Spleen (tissue), 11 donors: ENCODE measurements at regions not wholly inside any gene's neighbourhood (a gene's known extent, or its start where the extent isn't known, plus 50 kb on each side); places are given as distances from the start of the nearest gene placed in this dataset.

Source experiments
- DNase-seq: peaks from one replicate; pipeline ENCODE4 v3.0.0-alpha.2; 2020
- H3K27ac ChIP-seq, 8 donors: fragments of 200-600 bp; sonication (generic) in 7 of 8; 1 replicate in 4 of 8; 2 replicates in 4 of 8; pipeline versions ENCODE4 v1.5.0 to v1.8.0; 2016 to 2021; ENCODE audit warnings: inconsistent platforms in 4 of 8, mild to moderate bottlenecking in 4 of 8, moderate library complexity in 1 of 8
- H3K27me3 ChIP-seq, 7 donors: fragments of 200-600 bp; sonication (generic) in 6 of 7; replicated peaks in 1 of 7; 1 replicate in 4 of 7; 2 replicates in 3 of 7; pipeline versions ENCODE4 v1.5.0 to v1.8.0; 2016 to 2021; ENCODE audit warnings: inconsistent platforms in 3 of 7, mild to moderate bottlenecking in 1 of 7
- H3K36me3 ChIP-seq, 6 donors: fragments of 200-600 bp; sonication (generic) in 5 of 6; 1 replicate in 4 of 6; 2 replicates in 2 of 6; pipeline versions ENCODE4 v1.5.0 to v1.8.0; 2016 to 2021; ENCODE audit warnings: inconsistent platforms in 2 of 6
- H3K4me1 ChIP-seq, 6 donors: fragments of 200-600 bp; sonication (generic) in 5 of 6; 1 replicate in 3 of 6; 2 replicates in 3 of 6; pipeline versions ENCODE4 v1.5.0 to v1.8.0; 2016 to 2021; ENCODE audit warnings: inconsistent platforms in 3 of 6
- H3K4me3 ChIP-seq, 8 donors: fragments of 200-600 bp; sonication (generic) in 7 of 8; 1 replicate in 4 of 8; 2 replicates in 4 of 8; pipeline versions ENCODE4 v1.5.0 to v1.8.0; 2016 to 2021; ENCODE audit warnings: inconsistent platforms in 4 of 8, mild to moderate bottlenecking in 4 of 8, moderate library complexity in 2 of 8
- H3K9me3 ChIP-seq, 8 donors: fragments of 200-600 bp; sonication (generic) in 7 of 8; 1 replicate in 4 of 8; 2 replicates in 4 of 8; pipeline versions ENCODE4 v1.5.0 to v1.8.0; 2016 to 2021; ENCODE audit warnings: inconsistent platforms in 4 of 8
- POLR2A ChIP-seq, 3 donors: fragments of 450-650 bp; IDR thresholded peaks; one replicate each; pipeline ENCODE4 v1.5.1; 2017; ENCODE audit warnings: antibody characterized with exemption in 3 of 3, mild to moderate bottlenecking in 1 of 3
- POLR2AphosphoS5 ChIP-seq, 3 donors: sonication (generic); formaldehyde crosslinking; IDR thresholded peaks; one replicate each; pipeline ENCODE4 v1.5.1; 2017; ENCODE audit warnings: antibody characterized with exemption in 3 of 3
- WGBS, 5 donors: extraction: QIAGEN DNeasy Blood & Tissue Kit in 3 of 5; methylation state at CpG; one replicate each; pipeline versions ENCODE4 v1.1.5 to v1.1.7; 2013 to 2018; 5-methylcytosine and 5-hydroxymethylcytosine counted together
- intact Hi-C: fragments of 100-400 bp; cut with DNase I; formaldehyde crosslinking; loops from one replicate; pipeline ENCODE4 v1.15.0; 2023; ENCODE audit warnings: low total_unique reads
- TF ChIP-seq, protein P1 (sequence below), 11 experiments: fragments of 200-600 bp in 7 of 11; fragments of 450-650 bp in 4 of 11; sonication (generic) in 4 of 11; IDR thresholded peaks in 8 of 11; conservative IDR thresholded peaks in 3 of 11; 1 replicate in 7 of 11; 2 replicates in 4 of 11; pipeline versions ENCODE4 v1.4.0 to v1.8.0; 2016 to 2021; ENCODE audit warnings: antibody characterized with exemption in 11 of 11, inconsistent platforms in 4 of 11, mild to moderate bottlenecking in 1 of 11
- donor health status: healthy with polysubstance abuse.
- donor health status: DM: no; HTN: no; CAD: no; lungs with moderate emphysema.
- donor health status: DM: no; HTN: no; CAD: no.
- donor health status: Bipolar disorder and iron deficiency.
- donor health status: healthy.
- donor health status: DM: no; HTN: no; CAD: no.
- donor health status: DM: yes; HTN: yes; CAD: no.

DNA sequence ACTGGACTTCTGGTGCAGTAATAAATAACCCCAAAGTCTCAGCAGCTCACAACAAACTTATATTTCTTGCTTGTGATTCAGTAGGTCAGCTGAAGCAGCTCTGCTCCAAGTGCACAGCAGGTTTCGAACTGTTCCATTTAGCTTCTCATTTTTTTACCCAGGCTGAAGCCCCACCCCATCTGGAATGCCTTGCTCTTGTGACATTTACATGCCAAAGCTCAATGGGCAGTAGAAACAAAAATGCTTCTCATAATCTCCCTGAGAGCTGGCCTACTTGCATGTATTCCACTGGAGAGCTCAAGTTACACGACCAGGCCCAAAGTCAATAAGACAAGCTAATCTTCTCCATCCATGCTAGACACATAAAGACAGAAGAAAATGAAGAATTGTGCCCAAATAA lies 165.2 kb downstream of the HAO1 start:
- Histone ChIP-seq H3K36me3 (no peaks in the 10 kb centered on the region), H3K9me3 (peaks cover 0 to 22% (median 9%) of the 10 kb centered on the region in 8 donors), H3K4me3 (no peak overlapping the region), H3K4me1 (no peaks in the 10 kb centered on the region), H3K27me3 (no peaks in the 10 kb centered on the region), H3K27ac (no peak overlapping the region)
- intact Hi-C loops, result no loop called here
- no peak for DNase-seq
- TF ChIP-seq POLR2AphosphoS5 (IDR thresholded peaks at IDR 0.05) (no peak), POLR2A (IDR thresholded peaks at IDR 0.05) (no peak)
- TF ChIP-seq, protein P1, sequence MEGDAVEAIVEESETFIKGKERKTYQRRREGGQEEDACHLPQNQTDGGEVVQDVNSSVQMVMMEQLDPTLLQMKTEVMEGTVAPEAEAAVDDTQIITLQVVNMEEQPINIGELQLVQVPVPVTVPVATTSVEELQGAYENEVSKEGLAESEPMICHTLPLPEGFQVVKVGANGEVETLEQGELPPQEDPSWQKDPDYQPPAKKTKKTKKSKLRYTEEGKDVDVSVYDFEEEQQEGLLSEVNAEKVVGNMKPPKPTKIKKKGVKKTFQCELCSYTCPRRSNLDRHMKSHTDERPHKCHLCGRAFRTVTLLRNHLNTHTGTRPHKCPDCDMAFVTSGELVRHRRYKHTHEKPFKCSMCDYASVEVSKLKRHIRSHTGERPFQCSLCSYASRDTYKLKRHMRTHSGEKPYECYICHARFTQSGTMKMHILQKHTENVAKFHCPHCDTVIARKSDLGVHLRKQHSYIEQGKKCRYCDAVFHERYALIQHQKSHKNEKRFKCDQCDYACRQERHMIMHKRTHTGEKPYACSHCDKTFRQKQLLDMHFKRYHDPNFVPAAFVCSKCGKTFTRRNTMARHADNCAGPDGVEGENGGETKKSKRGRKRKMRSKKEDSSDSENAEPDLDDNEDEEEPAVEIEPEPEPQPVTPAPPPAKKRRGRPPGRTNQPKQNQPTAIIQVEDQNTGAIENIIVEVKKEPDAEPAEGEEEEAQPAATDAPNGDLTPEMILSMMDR (IDR thresholded peaks at IDR 0.05 in 8 of 11, conservative IDR thresholded peaks at IDR 0.05 in 3 of 11), result no peak
- WGBS, 5 donors, result 47 to 72% (median 61%) methylated on average over 2 of the region's 2 CpGs

DNA sequence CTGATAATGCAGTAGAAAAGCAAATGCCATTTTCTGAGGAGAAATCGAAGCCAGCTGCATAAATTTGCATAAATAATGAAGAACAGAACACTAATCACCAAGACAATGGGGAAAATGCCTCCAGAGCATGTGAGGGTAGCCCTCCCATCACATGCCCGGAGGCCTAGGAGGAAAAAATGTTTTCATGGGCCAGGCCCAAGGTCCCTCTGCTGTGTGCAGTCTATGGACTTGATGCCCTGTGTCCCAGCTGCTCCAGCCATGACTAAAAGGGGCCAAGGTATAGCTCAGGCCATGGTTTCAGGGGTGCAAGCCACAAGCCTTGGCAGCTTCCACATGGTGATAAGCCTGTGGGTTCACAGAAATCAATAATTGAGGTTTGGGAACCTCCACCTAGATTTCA lies 164.1 kb downstream of the HAO1 start:
- no peak for TF ChIP-seq POLR2AphosphoS5 (IDR thresholded peaks at IDR 0.05)
- no peak for TF ChIP-seq POLR2A (IDR thresholded peaks at IDR 0.05)
- TF ChIP-seq, protein P1 (IDR thresholded peaks at IDR 0.05 in 8 of 11, conservative IDR thresholded peaks at IDR 0.05 in 3 of 11), result no peak
- Histone ChIP-seq H3K36me3 (no peaks in the 10 kb centered on the region), H3K4me3 (no peak overlapping the region), H3K27me3 (no peaks in the 10 kb centered on the region), H3K27ac (no peak overlapping the region), H3K4me1 (no peaks in the 10 kb centered on the region), H3K9me3 (peaks cover 0 to 22% (median 9%) of the 10 kb centered on the region in 8 donors)
- intact Hi-C loops, result no loop called here
- WGBS, 5 donors, result 58 to 81% (median 71%) methylated on average over 2 of the region's 2 CpGs
- no peak for DNase-seq

DNA sequence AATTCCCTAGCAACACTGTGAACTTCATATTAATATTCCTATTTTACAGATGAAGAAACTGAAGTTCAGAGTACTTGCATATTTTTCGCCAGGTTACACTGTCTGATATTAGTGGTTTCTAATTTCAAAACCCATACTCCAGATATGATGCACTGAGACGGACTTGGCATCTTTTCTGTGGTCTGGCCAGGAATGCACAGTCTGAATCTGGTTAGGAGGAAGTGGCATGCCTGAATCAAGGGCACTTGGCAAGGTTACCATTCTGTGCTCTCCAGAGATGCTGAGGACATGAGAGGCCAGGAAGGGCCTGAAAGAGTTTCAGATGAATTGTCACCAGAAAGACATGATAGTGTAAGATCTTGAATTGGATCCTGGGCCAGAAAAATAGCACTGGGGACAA lies 150.1 kb downstream of the HAO1 start:
- no peak for DNase-seq
- H3K27ac ChIP-seq, result no peak overlapping the region
- 52 to 73% (median 58%) methylated on average over 2 of the region's 2 CpGs for WGBS, 5 donors
- H3K4me3 ChIP-seq, result no peak overlapping the region
- no peaks in the 10 kb centered on the region for H3K36me3 ChIP-seq
- no peak for TF ChIP-seq POLR2A (IDR thresholded peaks at IDR 0.05)
- no peak for TF ChIP-seq POLR2AphosphoS5 (IDR thresholded peaks at IDR 0.05)
- TF ChIP-seq, protein P1 (IDR thresholded peaks at IDR 0.05 in 8 of 11, conservative IDR thresholded peaks at IDR 0.05 in 3 of 11), result no peak
- intact Hi-C loops, result no loop called here
- H3K4me1 ChIP-seq, result no peaks in the 10 kb centered on the region
- no peaks in the 10 kb centered on the region for H3K27me3 ChIP-seq
- no peaks in the 10 kb centered on the region for H3K9me3 ChIP-seq

DNA sequence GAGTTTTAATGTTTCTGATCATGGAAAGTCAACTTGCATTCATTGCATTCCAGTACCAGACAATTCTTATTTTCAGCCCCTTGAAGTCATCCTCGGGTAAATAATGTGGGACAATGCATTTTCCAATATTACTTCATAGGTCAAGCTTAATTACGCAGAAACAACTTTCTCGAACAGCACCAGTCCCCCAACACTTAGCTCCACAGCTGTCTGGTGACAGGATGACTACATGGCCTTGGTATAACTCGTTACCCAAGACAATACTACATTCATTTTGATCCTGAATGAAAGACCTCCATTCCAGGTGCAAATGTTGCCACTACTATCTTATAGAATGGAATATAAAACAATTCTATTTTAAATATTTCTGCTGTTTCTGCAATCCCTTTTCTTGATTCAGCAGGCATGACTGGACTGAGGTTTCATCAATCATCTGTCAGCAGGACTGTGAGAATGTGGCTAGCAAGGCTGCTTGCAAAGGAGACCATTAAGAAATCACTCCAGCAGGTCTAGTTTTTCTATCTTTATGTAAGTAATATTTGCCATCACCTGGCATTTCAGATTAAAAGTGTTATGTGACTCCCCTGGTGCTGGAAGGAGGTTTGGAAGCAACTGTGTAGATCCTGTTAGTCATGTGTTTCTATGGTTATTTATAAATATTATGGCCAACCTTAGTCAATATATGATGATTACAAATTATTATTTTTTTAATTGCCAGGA lies 147.9 kb downstream of the HAO1 start:
- no peak for DNase-seq
- intact Hi-C loops, result no loop called here
- H3K36me3 ChIP-seq, result no peaks in the 10 kb centered on the region
- H3K9me3 ChIP-seq, result no peaks in the 10 kb centered on the region
- H3K27ac ChIP-seq, result no peak overlapping the region
- H3K4me1 ChIP-seq, result no peaks in the 10 kb centered on the region
- WGBS, 5 donors, result 72 to 81% (median 76%) methylated on average over 4 of the region's 4 CpGs
- H3K27me3 ChIP-seq, result no peaks in the 10 kb centered on the region
- no peak overlapping the region for H3K4me3 ChIP-seq
- TF ChIP-seq, protein P1 (IDR thresholded peaks at IDR 0.05 in 8 of 11, conservative IDR thresholded peaks at IDR 0.05 in 3 of 11), result no peak
- TF ChIP-seq POLR2AphosphoS5 (IDR thresholded peaks at IDR 0.05), result no peak
- TF ChIP-seq POLR2A (IDR thresholded peaks at IDR 0.05), result no peak
